HG03097 (cell line): ENCODE measurements at regions not wholly inside any gene's neighbourhood (a gene's known extent, or its start where the extent isn't known, plus 50 kb on each side); places are given as distances from the start of the nearest gene placed in this dataset.
"Not testable (repeated sequence)": the region's sequence is repeated elsewhere in the genome, so short reads cannot be mapped to it uniquely, and the experiment has no call there.

ENCODE experiments used
- ATAC-seq: cut with Tn5 transposase; IDR thresholded peaks from one replicate; pipeline ENCODE4 v1.9.1; 2021; ENCODE audit not compliant: unreplicated experiment, low FRiP score

DNA sequence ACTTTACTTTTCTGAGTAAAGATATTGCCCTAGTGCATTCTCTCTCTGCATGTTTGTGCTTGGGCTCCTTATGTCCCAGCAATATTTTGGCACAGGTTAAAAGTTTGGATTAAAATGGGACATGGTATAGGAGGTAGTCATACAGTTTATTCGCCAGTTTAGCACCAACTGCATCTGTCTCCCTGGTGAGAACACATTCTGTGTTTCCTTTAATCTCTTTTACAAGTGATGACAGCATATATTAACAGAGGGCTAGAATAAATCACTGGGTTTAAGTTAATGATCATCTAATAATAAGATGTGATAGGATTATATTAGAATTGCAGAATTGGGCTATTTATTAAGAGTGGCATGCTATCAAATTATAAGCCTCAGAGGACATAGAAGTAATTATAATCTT is 550.1 kb downstream of the LRRC70 start:
- no peak for ATAC-seq

- ATAC-seq = peak; percentile 53
Observed at GRCh38 chr5:63128018-63128417, 549.4 kb downstream of the LRRC70 start.

- no peak for ATAC-seq
Observed at GRCh38 chr5:63127054-63127453, 548.4 kb downstream of the LRRC70 start.

DNA sequence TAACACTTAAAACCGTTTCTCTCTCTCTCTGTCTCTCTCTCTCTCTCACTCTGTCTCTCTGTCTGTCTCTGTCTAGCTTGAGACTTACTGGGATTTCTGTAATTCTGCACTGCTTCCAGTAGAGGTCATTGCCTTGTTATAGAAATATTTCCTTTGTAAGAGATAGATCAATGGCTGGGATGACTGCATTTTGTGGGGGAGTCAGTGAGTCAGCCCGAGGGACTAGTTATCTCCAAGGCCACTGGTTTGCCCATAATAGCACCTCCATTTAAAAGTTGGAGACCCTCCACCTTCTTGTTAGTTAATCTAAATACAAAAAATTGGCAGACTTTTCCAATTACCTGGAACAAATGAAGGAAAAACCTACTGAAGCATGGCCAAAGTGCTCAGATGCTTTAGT is 547.2 kb downstream of the LRRC70 start:
- ATAC-seq = peak; percentile 71

DNA sequence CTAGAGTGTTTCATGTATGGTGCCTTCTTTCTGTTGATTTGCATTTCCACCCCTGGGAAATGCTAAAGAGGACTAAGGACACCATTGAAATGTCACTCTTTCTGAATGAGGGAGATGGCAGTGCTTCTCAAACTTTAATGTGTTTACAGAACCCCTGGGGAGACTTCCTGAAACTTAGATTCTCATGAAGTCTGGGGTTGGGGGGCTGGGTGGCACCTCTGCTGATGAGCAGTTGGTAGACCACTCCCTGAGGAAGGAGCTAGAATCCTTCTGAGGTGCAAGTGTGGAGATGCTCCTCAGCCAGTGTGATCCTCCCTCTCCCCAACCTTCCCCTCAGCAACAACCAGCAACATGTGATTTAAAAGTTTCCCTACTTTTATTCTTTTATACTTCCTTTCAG is 546.8 kb downstream of the LRRC70 start:
- no peak for ATAC-seq

- ATAC-seq = no peak
Observed at GRCh38 chr5:63124266-63124665, 545.6 kb downstream of the LRRC70 start.

- no peak for ATAC-seq
Observed at GRCh38 chr5:63121471-63121870, 542.9 kb downstream of the LRRC70 start.

- no peak for ATAC-seq
Observed at GRCh38 chr5:63118221-63118620, 539.6 kb downstream of the LRRC70 start.

DNA sequence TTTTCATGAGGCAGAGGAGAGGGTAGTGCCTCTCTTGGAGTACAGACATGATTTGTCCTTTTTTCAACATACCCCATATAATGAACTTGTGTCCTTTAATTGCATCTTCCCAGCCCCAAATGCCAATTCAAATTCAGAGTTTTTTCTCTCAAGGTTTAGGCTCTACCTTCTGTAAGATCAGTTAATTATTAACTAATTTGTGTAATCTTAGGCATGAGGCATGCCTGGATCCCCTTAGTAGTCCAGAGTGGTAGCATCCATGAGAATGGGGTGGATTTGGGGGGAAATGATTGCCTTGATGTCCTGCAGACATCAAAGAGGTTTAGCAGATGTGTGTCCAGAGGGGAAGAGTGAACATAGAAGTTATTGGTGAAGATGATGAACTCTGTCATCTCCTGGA is 533.3 kb downstream of the LRRC70 start:
- ATAC-seq = no peak

- ATAC-seq = no peak
Observed at GRCh38 chr5:63101870-63102269, 523.3 kb downstream of the LRRC70 start.

DNA sequence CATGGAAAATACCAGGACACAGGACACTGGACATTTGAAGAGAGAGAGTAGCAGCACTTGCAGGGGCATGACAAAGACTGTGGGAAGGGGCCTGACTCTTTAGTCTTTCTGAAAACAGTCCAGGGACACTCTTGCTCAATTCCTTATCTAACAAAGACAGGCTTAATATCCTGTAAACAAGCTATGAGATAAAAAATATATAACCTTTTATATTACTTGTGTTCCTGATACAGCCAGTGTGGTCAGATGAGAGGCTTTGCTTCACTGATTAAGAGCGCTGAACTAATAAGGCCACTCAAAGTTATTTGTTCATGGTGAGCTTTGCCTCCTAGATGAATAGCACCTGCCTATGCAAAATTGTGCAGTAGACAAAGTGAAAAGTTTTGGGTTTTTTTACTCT is 518.7 kb downstream of the LRRC70 start:
- ATAC-seq = no peak

DNA sequence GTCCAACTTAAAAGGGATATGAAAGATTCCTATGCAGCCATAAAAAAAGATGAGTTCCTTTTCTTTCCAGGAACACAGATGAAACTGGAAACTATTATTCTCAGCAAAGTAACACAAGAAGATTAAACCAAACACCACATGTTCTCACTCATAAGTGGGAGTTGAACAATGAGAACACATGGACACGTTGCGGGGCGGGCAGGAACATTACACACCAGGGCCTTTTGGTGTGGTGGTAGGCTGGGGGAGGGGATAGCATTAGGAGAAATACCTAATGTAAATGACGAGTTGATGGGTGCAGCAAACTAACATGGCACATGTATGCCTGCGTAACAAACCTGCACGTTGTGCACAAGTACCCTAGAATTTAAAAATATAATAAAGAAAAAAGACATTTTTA is 516.1 kb downstream of the LRRC70 start:
- no peak for ATAC-seq

- no peak for ATAC-seq
Observed at GRCh38 chr5:63089147-63089546, 510.5 kb downstream of the LRRC70 start.

GRCh38 chr5:63085561-63085960 is 506.9 kb downstream of the LRRC70 start:
- ATAC-seq = no peak

GRCh38 chr5:63083689-63084088 is 505.1 kb downstream of the LRRC70 start:
- ATAC-seq = not testable (repeated sequence)

GRCh38 chr5:63081402-63081801 is 502.8 kb downstream of the LRRC70 start:
- no peak for ATAC-seq

GRCh38 chr5:63070001-63070400 is 491.4 kb downstream of the LRRC70 start:
- no peak for ATAC-seq

DNA sequence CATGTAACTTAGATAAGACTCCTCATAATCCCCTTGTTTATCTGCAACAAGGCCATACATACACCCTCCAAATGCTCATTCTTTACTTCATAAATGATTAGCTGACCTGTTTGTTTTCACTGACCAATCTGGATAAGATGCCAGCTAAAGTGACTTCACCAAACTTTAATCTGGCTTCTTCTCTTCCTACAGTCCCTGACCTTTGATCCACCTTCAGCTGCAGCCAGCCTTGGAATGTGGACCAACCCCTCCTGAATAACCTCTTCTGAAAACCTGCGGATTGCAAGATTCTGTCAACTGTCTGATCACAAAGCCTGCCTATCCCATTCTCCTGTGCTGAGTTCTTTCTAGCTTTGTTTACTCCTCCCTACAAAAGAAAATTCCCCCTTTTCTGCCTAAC is 476.8 kb downstream of the LRRC70 start:
- ATAC-seq = no peak

GRCh38 chr5:63053019-63053638 is 474.5 kb downstream of the LRRC70 start:
- ATAC-seq = no peak

DNA sequence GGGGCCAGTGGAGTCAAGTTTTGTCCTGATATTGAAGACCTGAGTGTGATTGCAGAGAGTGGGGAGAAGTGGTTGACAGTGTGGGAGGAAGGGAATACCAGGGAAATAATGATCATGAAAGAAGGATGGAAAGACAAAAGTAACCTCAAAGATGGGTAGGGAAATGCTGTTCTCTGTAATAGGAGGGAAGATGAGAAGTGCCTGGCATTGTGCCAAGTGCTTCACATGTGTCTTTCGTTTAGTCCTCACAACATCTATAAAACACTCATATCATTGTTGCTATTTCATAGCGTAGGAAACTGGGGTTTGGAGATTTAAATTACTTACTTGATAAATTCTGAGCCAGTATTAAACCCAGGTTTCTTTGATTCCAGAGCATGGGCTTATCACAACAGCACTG is 472.3 kb downstream of the LRRC70 start:
- no peak for ATAC-seq

GRCh38 chr5:63049935-63050334 is 471.3 kb downstream of the LRRC70 start:
- ATAC-seq = no peak

- ATAC-seq = no peak
Observed at GRCh38 chr5:63043792-63044191, 465.2 kb downstream of the LRRC70 start.

- no peak for ATAC-seq
Observed at GRCh38 chr5:63032343-63032742, 453.7 kb downstream of the LRRC70 start.
